Mesendoderm (in vitro differentiated cells): ENCODE measurements at regions not wholly inside any gene's neighbourhood (a gene's known extent, or its start where the extent isn't known, plus 50 kb on each side); places are given as distances from the start of the nearest gene placed in this dataset.

Experiments
- DNase-seq: peaks from one replicate; pipeline ENCODE4 v3.0.0; 2013
- H2AK5ac ChIP-seq: 2 replicates; pipeline ENCODE4 v1.6.1; 2013; ENCODE audit warnings: low read length, inconsistent platforms
- H2BK120ac ChIP-seq: 2 replicates; pipeline ENCODE4 v1.6.1; 2013; ENCODE audit warnings: low read depth, mild to moderate bottlenecking, low read length, moderate library complexity, mixed read lengths
- H2BK15ac ChIP-seq: replicated peaks from 2 replicates; pipeline ENCODE4 v1.6.1; 2013; ENCODE audit warnings: low read depth, mild to moderate bottlenecking, moderate library complexity
- H2BK5ac ChIP-seq: 2 replicates; pipeline ENCODE4 v1.6.1; 2013; ENCODE audit warnings: low read length, inconsistent platforms
- H3K18ac ChIP-seq: 2 replicates; pipeline ENCODE4 v1.6.1; 2013; ENCODE audit warnings: mild to moderate bottlenecking, low read length, mixed read lengths
- H3K23ac ChIP-seq: one replicate; pipeline ENCODE4 v1.6.1; 2013; ENCODE audit warnings: low read length
- H3K27ac ChIP-seq: 2 replicates; pipeline ENCODE4 v1.5.1; 2013; ENCODE audit warnings: low read depth, mild to moderate bottlenecking, inconsistent platforms, low read length, moderate library complexity
- H3K27me3 ChIP-seq: 2 replicates; pipeline ENCODE4 v1.6.1; 2013; ENCODE audit warnings: low read length, control low read depth, mild to moderate bottlenecking, inconsistent platforms; ENCODE audit not compliant: insufficient read depth, poor library complexity
- H3K36me3 ChIP-seq: 2 replicates; pipeline ENCODE4 v1.6.1; 2013; ENCODE audit warnings: low read length, inconsistent platforms; ENCODE audit not compliant: control insufficient read depth, insufficient read depth
- H3K4ac ChIP-seq: one replicate; pipeline ENCODE4 v1.6.1; 2013; ENCODE audit warnings: low read depth, mild to moderate bottlenecking, low read length, moderate library complexity
- H3K4me1 ChIP-seq: 2 replicates; pipeline ENCODE4 v1.6.1; 2013; ENCODE audit warnings: low read depth, low read length, inconsistent platforms; ENCODE audit not compliant: control insufficient read depth
- H3K4me2 ChIP-seq: 2 replicates; pipeline ENCODE4 v1.6.1; 2013; ENCODE audit warnings: low read length
- H3K4me3 ChIP-seq: 2 replicates; pipeline ENCODE4 v1.5.1; 2013; ENCODE audit warnings: mild to moderate bottlenecking, low read length
- H3K56ac ChIP-seq: one replicate; pipeline ENCODE4 v1.6.1; 2013; ENCODE audit warnings: low read length
- H3K79me1 ChIP-seq: 2 replicates; pipeline ENCODE4 v1.6.1; 2013; ENCODE audit warnings: low read length, inconsistent platforms
- H3K79me2 ChIP-seq: 2 replicates; pipeline ENCODE4 v1.6.1; 2013; ENCODE audit warnings: mild to moderate bottlenecking, low read length; ENCODE audit not compliant: control insufficient read depth, insufficient read depth
- H3K9ac ChIP-seq: 2 replicates; pipeline ENCODE4 v1.6.1; 2013; ENCODE audit warnings: low read length, inconsistent platforms
- H4K5ac ChIP-seq: one replicate; pipeline ENCODE4 v1.6.1; 2013; ENCODE audit warnings: low read length
- H4K8ac ChIP-seq: one replicate; pipeline ENCODE4 v1.6.1; 2013; ENCODE audit warnings: low read depth, mild to moderate bottlenecking, control low read depth, low read length, moderate library complexity
- WGBS: extraction: QIAGEN DNeasy Blood & Tissue Kit; methylation state at CpG from one replicate; pipeline ENCODE4 v1.1.7; 2013; ENCODE audit warnings: low lambda C conversion rate, missing lambda C conversion rate; ENCODE audit not compliant: insufficient coverage; ENCODE audit errors: extremely low coverage; 5-methylcytosine and 5-hydroxymethylcytosine counted together

GRCh38 chr1:4935807-4936206 lies 281.4 kb downstream of the AJAP1 start:
- no peaks in the 10 kb centered on the region for H3K4me1 ChIP-seq
- WGBS: no CpG with 5 or more reads among the region's 4 CpGs
- H4K8ac ChIP-seq: no peak overlapping the region

GRCh38 chr1:4933232-4933631 lies 278.8 kb downstream of the AJAP1 start:
- no peak overlapping the region for H4K5ac ChIP-seq
- no peak overlapping the region for H3K56ac ChIP-seq
- no peak overlapping the region for H2BK15ac ChIP-seq
- H3K27ac ChIP-seq: no peak overlapping the region
- H3K18ac ChIP-seq: no peak overlapping the region
- no peak overlapping the region for H3K9ac ChIP-seq
- H3K23ac ChIP-seq: no peak overlapping the region
- H3K4ac ChIP-seq: no peak overlapping the region
- H4K8ac ChIP-seq: no peak overlapping the region
- no peak overlapping the region for H2BK5ac ChIP-seq
- no peaks in the 10 kb centered on the region for H3K79me2 ChIP-seq
- no CpG with 5 or more reads among the region's 2 CpGs for WGBS
- H3K4me2 ChIP-seq: no peak overlapping the region
- no peak overlapping the region for H2BK120ac ChIP-seq
- no peak for DNase-seq
- H3K79me1 ChIP-seq: no peaks in the 10 kb centered on the region
- H3K36me3 ChIP-seq: no peaks in the 10 kb centered on the region
- no peak overlapping the region for H3K4me3 ChIP-seq
- H3K4me1 ChIP-seq: no peaks in the 10 kb centered on the region
- no peaks in the 10 kb centered on the region for H3K27me3 ChIP-seq
- H2AK5ac ChIP-seq: no peak overlapping the region

More at GRCh38 chr1:4935807-4936206, 281.4 kb downstream of the AJAP1 start:
- no peak overlapping the region for H2BK5ac ChIP-seq
- H2BK15ac ChIP-seq: no peak overlapping the region
- no peaks in the 10 kb centered on the region for H3K36me3 ChIP-seq
- no peak overlapping the region for H3K23ac ChIP-seq
- H2AK5ac ChIP-seq: no peak overlapping the region
- no peak overlapping the region for H3K27ac ChIP-seq
- H3K79me2 ChIP-seq: no peaks in the 10 kb centered on the region
- H2BK120ac ChIP-seq: no peak overlapping the region
- H3K4ac ChIP-seq: no peak overlapping the region
- H4K5ac ChIP-seq: no peak overlapping the region
- H3K79me1 ChIP-seq: no peaks in the 10 kb centered on the region
- H3K4me3 ChIP-seq: no peak overlapping the region
- no peaks in the 10 kb centered on the region for H3K27me3 ChIP-seq
- H3K56ac ChIP-seq: no peak overlapping the region
- no peak for DNase-seq
- H3K9ac ChIP-seq: no peak overlapping the region
- no peak overlapping the region for H3K4me2 ChIP-seq
- H3K18ac ChIP-seq: no peak overlapping the region

DNA sequence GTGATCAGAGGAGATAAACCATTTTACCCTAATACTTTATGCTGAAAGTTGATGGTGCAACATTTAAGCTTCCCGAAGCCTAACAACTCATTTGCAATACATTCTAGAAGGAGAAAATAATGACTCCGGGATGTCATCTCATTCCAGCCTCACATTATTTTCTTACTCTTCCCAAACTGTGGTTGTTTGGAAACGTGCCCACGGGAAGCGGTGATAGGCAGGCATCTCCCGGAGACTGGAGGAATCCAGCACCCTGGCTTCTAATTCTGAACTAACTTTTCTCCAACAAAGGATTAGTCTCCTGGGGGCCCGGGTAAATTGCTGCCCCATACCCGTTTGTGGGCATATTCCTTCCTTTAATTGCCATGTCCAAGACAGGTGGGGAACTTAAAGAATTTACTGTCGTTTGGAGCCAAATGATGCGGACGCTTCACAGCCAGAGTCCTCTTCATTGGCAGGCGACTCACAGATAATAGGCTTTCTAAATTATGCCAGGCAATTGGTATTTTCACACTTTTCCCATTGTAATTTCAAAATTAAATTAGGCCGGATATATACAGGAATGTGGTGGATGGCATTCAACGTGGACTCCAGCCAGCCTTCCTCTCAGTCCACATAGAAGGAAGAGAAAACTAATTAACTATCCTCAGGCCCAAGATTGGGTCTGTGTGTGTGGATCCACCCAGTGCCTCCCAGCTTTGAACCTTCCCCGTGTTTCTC lies 278.1 kb downstream of the AJAP1 start:
- no peak overlapping the region for H4K8ac ChIP-seq
- H2BK120ac ChIP-seq: no peak overlapping the region
- no peaks in the 10 kb centered on the region for H3K27me3 ChIP-seq
- no peaks in the 10 kb centered on the region for H3K4me1 ChIP-seq
- WGBS: no CpG with 5 or more reads among the region's 15 CpGs
- no peaks in the 10 kb centered on the region for H3K79me2 ChIP-seq
- H3K4me2 ChIP-seq: no peak overlapping the region
- H3K56ac ChIP-seq: no peak overlapping the region
- DNase-seq: no peak
- no peak overlapping the region for H4K5ac ChIP-seq
- H3K9ac ChIP-seq: no peak overlapping the region
- no peak overlapping the region for H2BK15ac ChIP-seq
- H3K4me3 ChIP-seq: no peak overlapping the region
- H3K4ac ChIP-seq: no peak overlapping the region
- H3K36me3 ChIP-seq: no peaks in the 10 kb centered on the region
- no peak overlapping the region for H3K18ac ChIP-seq
- H3K23ac ChIP-seq: no peak overlapping the region
- H3K27ac ChIP-seq: no peak overlapping the region
- no peak overlapping the region for H2AK5ac ChIP-seq
- no peak overlapping the region for H2BK5ac ChIP-seq
- H3K79me1 ChIP-seq: no peaks in the 10 kb centered on the region

- Histone ChIP-seq H3K23ac (no peak overlapping the region), H3K4me2 (no peak overlapping the region), H4K5ac (no peak overlapping the region), H3K4me1 (no peaks in the 10 kb centered on the region), H3K18ac (no peak overlapping the region), H2AK5ac (no peak overlapping the region), H3K4ac (no peak overlapping the region), H3K79me1 (no peaks in the 10 kb centered on the region), H3K79me2 (no peaks in the 10 kb centered on the region), H2BK120ac (no peak overlapping the region), H3K36me3 (no peaks in the 10 kb centered on the region), H3K27me3 (no peaks in the 10 kb centered on the region), H3K9ac (no peak overlapping the region), H2BK15ac (no peak overlapping the region), H2BK5ac (no peak overlapping the region), H3K27ac (no peak overlapping the region), H4K8ac (no peak overlapping the region), H3K4me3 (no peak overlapping the region), H3K56ac (no peak overlapping the region)
- WGBS: no CpG with 5 or more reads among the region's 4 CpGs
- peak; percentile 57 for DNase-seq
Observed at GRCh38 chr1:4931486-4931885, 277.1 kb downstream of the AJAP1 start.

DNA sequence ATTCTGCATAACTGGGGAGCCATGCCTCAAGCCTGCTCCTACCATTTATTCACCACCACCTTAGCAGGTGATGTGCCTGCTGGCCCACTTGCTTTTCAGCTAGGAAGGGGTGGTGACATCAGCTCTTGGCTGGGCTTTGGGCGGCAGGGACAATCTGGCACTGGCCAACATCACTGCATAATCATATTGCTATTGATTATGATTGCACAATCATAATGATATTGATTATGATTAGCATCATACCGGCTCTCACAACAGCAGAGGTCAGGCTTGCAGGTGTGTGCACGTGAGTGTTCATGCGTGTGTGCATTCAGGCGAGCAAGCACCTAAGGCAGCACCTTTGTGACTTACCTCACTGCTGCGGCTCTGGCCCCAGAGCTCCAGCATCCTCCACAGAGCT lies 273.8 kb downstream of the AJAP1 start:
- H3K27ac ChIP-seq: no peak overlapping the region
- no peak overlapping the region for H2BK5ac ChIP-seq
- no peaks in the 10 kb centered on the region for H3K79me1 ChIP-seq
- H4K5ac ChIP-seq: no peak overlapping the region
- H3K4ac ChIP-seq: no peak overlapping the region
- H3K36me3 ChIP-seq: no peaks in the 10 kb centered on the region
- no peaks in the 10 kb centered on the region for H3K4me1 ChIP-seq
- H2BK120ac ChIP-seq: no peak overlapping the region
- no peak overlapping the region for H3K4me2 ChIP-seq
- no peak overlapping the region for H4K8ac ChIP-seq
- no peak overlapping the region for H2AK5ac ChIP-seq
- DNase-seq: no peak
- WGBS: no CpG with 5 or more reads among the region's 6 CpGs
- no peak overlapping the region for H3K4me3 ChIP-seq
- no peak overlapping the region for H3K23ac ChIP-seq
- H3K56ac ChIP-seq: no peak overlapping the region
- no peak overlapping the region for H2BK15ac ChIP-seq
- no peak overlapping the region for H3K18ac ChIP-seq
- H3K27me3 ChIP-seq: no peaks in the 10 kb centered on the region
- H3K79me2 ChIP-seq: no peaks in the 10 kb centered on the region
- no peak overlapping the region for H3K9ac ChIP-seq

- Histone ChIP-seq H4K8ac (no peak overlapping the region), H3K4me1 (no peaks in the 10 kb centered on the region), H3K18ac (no peak overlapping the region), H2AK5ac (no peak overlapping the region), H3K9ac (no peak overlapping the region), H3K79me1 (no peaks in the 10 kb centered on the region), H3K4me3 (no peak overlapping the region), H3K23ac (no peak overlapping the region), H3K4me2 (no peak overlapping the region), H3K27ac (no peak overlapping the region), H2BK15ac (no peak overlapping the region), H3K56ac (no peak overlapping the region), H3K4ac (no peak overlapping the region), H3K79me2 (no peaks in the 10 kb centered on the region), H3K36me3 (no peaks in the 10 kb centered on the region), H4K5ac (no peak overlapping the region), H2BK5ac (no peak overlapping the region), H2BK120ac (no peak overlapping the region), H3K27me3 (no peaks in the 10 kb centered on the region)
- WGBS: no CpG with 5 or more reads among the region's 2 CpGs
- DNase-seq: no peak
Observed at GRCh38 chr1:4924356-4924755, 269.9 kb downstream of the AJAP1 start.
